A172 (cell line): ENCODE measurements at regions not wholly inside any gene's neighbourhood (a gene's known extent, or its start where the extent isn't known, plus 50 kb on each side); places are given as distances from the start of the nearest gene placed in this dataset.
A peak's percentile ranks its signal among the peaks of the same experiment; 100 is the strongest.

ENCODE experiments used
- DNase-seq: peaks from one replicate; pipeline ENCODE4 v3.0.0-alpha.2; 2015; ENCODE audit warnings: low spot score

- no peak for DNase-seq
These were observed 169.1 kb upstream of the AVPR1A start for GRCh38 chr12:63319936-63320633.

GRCh38 chr12:63319386-63319785 is 168.4 kb upstream of the AVPR1A start:
- peak; percentile 40 for DNase-seq

- DNase-seq = no peak
These were observed 167.9 kb upstream of the AVPR1A start for GRCh38 chr12:63318933-63319332.

GRCh38 chr12:63318313-63318712 is 167.3 kb upstream of the AVPR1A start:
- DNase-seq = no peak

GRCh38 chr12:63317880-63318279 is 166.9 kb upstream of the AVPR1A start:
- no peak for DNase-seq

GRCh38 chr12:63317286-63317846 is 166.4 kb upstream of the AVPR1A start:
- DNase-seq = no peak

GRCh38 chr12:63313139-63313538 is 162.1 kb upstream of the AVPR1A start:
- DNase-seq = no peak

GRCh38 chr12:63308671-63309070 is 157.7 kb upstream of the AVPR1A start:
- DNase-seq = peak; percentile 13

GRCh38 chr12:63307849-63308248 is 156.8 kb upstream of the AVPR1A start:
- DNase-seq = no peak

- no peak for DNase-seq
These were observed 155.2 kb upstream of the AVPR1A start for GRCh38 chr12:63305901-63306875.

- DNase-seq = no peak
These were observed 153.9 kb upstream of the AVPR1A start for GRCh38 chr12:63304887-63305316.

- DNase-seq = no peak
These were observed 152.0 kb upstream of the AVPR1A start for GRCh38 chr12:63302941-63303536.

GRCh38 chr12:63302269-63302940 is 151.4 kb upstream of the AVPR1A start:
- peak; percentile 1 for DNase-seq

GRCh38 chr12:63301311-63301710 is 150.3 kb upstream of the AVPR1A start:
- no peak for DNase-seq

GRCh38 chr12:63298386-63298930 is 147.5 kb upstream of the AVPR1A start:
- DNase-seq = no peak

- peak; percentile 75 for DNase-seq
These were observed 143.3 kb upstream of the AVPR1A start for GRCh38 chr12:63294327-63294632.

GRCh38 chr12:63292471-63293221 is 141.6 kb upstream of the AVPR1A start:
- DNase-seq = no peak

- DNase-seq = peak; percentile 30
These were observed 125.8 kb upstream of the AVPR1A start for GRCh38 chr12:63276537-63277365.

- DNase-seq = no peak
These were observed 116.0 kb upstream of the AVPR1A start for GRCh38 chr12:63266988-63267387.

- no peak for DNase-seq
These were observed 113.6 kb upstream of the AVPR1A start for GRCh38 chr12:63264629-63265028.
